ACHN (cell line): ENCODE measurements at regions not wholly inside any gene's neighbourhood (a gene's known extent, or its start where the extent isn't known, plus 50 kb on each side); places are given as distances from the start of the nearest gene placed in this dataset.
A peak's percentile ranks its signal among the peaks of the same experiment; 100 is the strongest.
"Not testable (repeated sequence)": the region's sequence is repeated elsewhere in the genome, so short reads cannot be mapped to it uniquely, and the experiment has no call there.

Source experiments
- DNase-seq: peaks from one replicate; pipeline ENCODE4 v3.0.0-alpha.2; 2015
- in situ Hi-C: cut with HindIII; loops from 2 replicates; pipeline ENCODE4 v1.10.0; 2017; ENCODE audit warnings: low sequenced_read_pairs, low pct_ligation_motif_present, low pct_unique_long_range_greater_than_20kb

- no peak for DNase-seq
- in situ Hi-C loops = loop anchor here (25.0 kb wide), 1 partner anchor 207 kb away; no protein-coding TSS in a partner anchor
These were observed 91.7 kb downstream of the MDH1 start for GRCh38 chr2:63680455-63680854.

GRCh38 chr2:63681896-63682295 lies 93.1 kb downstream of the MDH1 start:
- in situ Hi-C loops = loop anchor here (25.0 kb wide), 1 partner anchor 205 kb away; no protein-coding TSS in a partner anchor
- no peak for DNase-seq

GRCh38 chr2:63692002-63692606 lies 103.3 kb downstream of the MDH1 start:
- DNase-seq = peak; percentile 67
- in situ Hi-C loops = loop anchor here (25.0 kb wide), 1 partner anchor 195 kb away; no protein-coding TSS in a partner anchor

- in situ Hi-C loops = loop anchor here (25.0 kb wide), 1 partner anchor 192 kb away; no protein-coding TSS in a partner anchor
- no peak for DNase-seq
These were observed 106.8 kb downstream of the MDH1 start for GRCh38 chr2:63695583-63695982.

- no peak for DNase-seq
- in situ Hi-C loops = loop anchor here (25.0 kb wide), 1 partner anchor 191 kb away; no protein-coding TSS in a partner anchor
These were observed 107.7 kb downstream of the MDH1 start for GRCh38 chr2:63696496-63696895.

- DNase-seq = no peak
- in situ Hi-C loops = loop anchor here (25.0 kb wide), 1 partner anchor 190 kb away; no protein-coding TSS in a partner anchor
These were observed 108.4 kb downstream of the MDH1 start for GRCh38 chr2:63697160-63697559.

GRCh38 chr2:63698786-63699548 lies 110.2 kb downstream of the MDH1 start:
- DNase-seq = peak; percentile 73
- in situ Hi-C loops = loop anchor here (25.0 kb wide), 1 partner anchor 188 kb away; no protein-coding TSS in a partner anchor

GRCh38 chr2:63699549-63699839 lies 110.7 kb downstream of the MDH1 start:
- in situ Hi-C loops = loop anchor here (25.0 kb wide), 1 partner anchor 188 kb away; no protein-coding TSS in a partner anchor
- no peak for DNase-seq

- in situ Hi-C loops = no loop called here
These were observed 111.5 kb downstream of the MDH1 start for GRCh38 chr2:63700271-63700670.

GRCh38 chr2:63701406-63701805 lies 112.6 kb downstream of the MDH1 start:
- no peak for DNase-seq

More at GRCh38 chr2:63700271-63700670, 111.5 kb downstream of the MDH1 start:
- no peak for DNase-seq

GRCh38 chr2:63706084-63706483 lies 117.3 kb downstream of the MDH1 start:
- DNase-seq, in situ Hi-C loops: not testable (repeated sequence)

More at GRCh38 chr2:63701406-63701805, 112.6 kb downstream of the MDH1 start:
- in situ Hi-C loops = no loop called here

- in situ Hi-C loops = no loop called here
These were observed 122.0 kb downstream of the MDH1 start for GRCh38 chr2:63710732-63711131.

GRCh38 chr2:63712748-63713147 lies 124.0 kb downstream of the MDH1 start:
- no peak for DNase-seq
- in situ Hi-C loops = no loop called here

More at GRCh38 chr2:63710732-63711131, 122.0 kb downstream of the MDH1 start:
- DNase-seq = no peak

- in situ Hi-C loops = no loop called here
- DNase-seq = no peak
These were observed 125.5 kb upstream of the UGP2 start for GRCh38 chr2:63716146-63716545.

GRCh38 chr2:63719052-63719451 lies 122.6 kb upstream of the UGP2 start:
- no peak for DNase-seq
- in situ Hi-C loops = no loop called here

GRCh38 chr2:63721082-63721424 lies 120.6 kb upstream of the UGP2 start:
- in situ Hi-C loops = no loop called here
- DNase-seq = no peak

GRCh38 chr2:63722284-63722683 lies 119.4 kb upstream of the UGP2 start:
- DNase-seq, in situ Hi-C loops: not testable (repeated sequence)

- in situ Hi-C loops = no loop called here
- DNase-seq = no peak
These were observed 118.0 kb upstream of the UGP2 start for GRCh38 chr2:63723709-63724108.

GRCh38 chr2:63725212-63725611 lies 116.5 kb upstream of the UGP2 start:
- DNase-seq, in situ Hi-C loops: not testable (repeated sequence)

- no peak for DNase-seq
- in situ Hi-C loops = no loop called here
These were observed 112.3 kb upstream of the UGP2 start for GRCh38 chr2:63729362-63729761.
